ENCODE measurements at regions not wholly inside any gene's neighbourhood (a gene's known extent, or its start where the extent isn't known, plus 50 kb on each side); places are given as distances from the start of the nearest gene placed in this dataset.

GRCh38 chr5:17403695-17404490, 94.1 kb upstream of the TAF11L2 start:
- TF ChIP-seq, protein P1, sequence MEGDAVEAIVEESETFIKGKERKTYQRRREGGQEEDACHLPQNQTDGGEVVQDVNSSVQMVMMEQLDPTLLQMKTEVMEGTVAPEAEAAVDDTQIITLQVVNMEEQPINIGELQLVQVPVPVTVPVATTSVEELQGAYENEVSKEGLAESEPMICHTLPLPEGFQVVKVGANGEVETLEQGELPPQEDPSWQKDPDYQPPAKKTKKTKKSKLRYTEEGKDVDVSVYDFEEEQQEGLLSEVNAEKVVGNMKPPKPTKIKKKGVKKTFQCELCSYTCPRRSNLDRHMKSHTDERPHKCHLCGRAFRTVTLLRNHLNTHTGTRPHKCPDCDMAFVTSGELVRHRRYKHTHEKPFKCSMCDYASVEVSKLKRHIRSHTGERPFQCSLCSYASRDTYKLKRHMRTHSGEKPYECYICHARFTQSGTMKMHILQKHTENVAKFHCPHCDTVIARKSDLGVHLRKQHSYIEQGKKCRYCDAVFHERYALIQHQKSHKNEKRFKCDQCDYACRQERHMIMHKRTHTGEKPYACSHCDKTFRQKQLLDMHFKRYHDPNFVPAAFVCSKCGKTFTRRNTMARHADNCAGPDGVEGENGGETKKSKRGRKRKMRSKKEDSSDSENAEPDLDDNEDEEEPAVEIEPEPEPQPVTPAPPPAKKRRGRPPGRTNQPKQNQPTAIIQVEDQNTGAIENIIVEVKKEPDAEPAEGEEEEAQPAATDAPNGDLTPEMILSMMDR (IDR thresholded peaks at IDR 0.05; ENCODE audit: poor library complexity, severe bottlenecking), result no peak
- TF ChIP-seq EP300 (conservative IDR thresholded peaks at IDR 0.05; ENCODE audit: poor library complexity, severe bottlenecking) (no peak), EZH2 (IDR thresholded peaks at IDR 0.05; ENCODE audit: borderline replicate concordance, insufficient read depth, low read length, poor library complexity, severe bottlenecking) (no peak), RAD21 (conservative IDR thresholded peaks at IDR 0.05) (no peak), POLR2AphosphoS5 (IDR thresholded peaks at IDR 0.05) (no peak), MXI1 (conservative IDR thresholded peaks at IDR 0.05; ENCODE audit: poor library complexity, severe bottlenecking) (no peak), TAF1 (IDR thresholded peaks at IDR 0.05; ENCODE audit: low read depth) (no peak)
- TF ChIP-seq, protein P2, sequence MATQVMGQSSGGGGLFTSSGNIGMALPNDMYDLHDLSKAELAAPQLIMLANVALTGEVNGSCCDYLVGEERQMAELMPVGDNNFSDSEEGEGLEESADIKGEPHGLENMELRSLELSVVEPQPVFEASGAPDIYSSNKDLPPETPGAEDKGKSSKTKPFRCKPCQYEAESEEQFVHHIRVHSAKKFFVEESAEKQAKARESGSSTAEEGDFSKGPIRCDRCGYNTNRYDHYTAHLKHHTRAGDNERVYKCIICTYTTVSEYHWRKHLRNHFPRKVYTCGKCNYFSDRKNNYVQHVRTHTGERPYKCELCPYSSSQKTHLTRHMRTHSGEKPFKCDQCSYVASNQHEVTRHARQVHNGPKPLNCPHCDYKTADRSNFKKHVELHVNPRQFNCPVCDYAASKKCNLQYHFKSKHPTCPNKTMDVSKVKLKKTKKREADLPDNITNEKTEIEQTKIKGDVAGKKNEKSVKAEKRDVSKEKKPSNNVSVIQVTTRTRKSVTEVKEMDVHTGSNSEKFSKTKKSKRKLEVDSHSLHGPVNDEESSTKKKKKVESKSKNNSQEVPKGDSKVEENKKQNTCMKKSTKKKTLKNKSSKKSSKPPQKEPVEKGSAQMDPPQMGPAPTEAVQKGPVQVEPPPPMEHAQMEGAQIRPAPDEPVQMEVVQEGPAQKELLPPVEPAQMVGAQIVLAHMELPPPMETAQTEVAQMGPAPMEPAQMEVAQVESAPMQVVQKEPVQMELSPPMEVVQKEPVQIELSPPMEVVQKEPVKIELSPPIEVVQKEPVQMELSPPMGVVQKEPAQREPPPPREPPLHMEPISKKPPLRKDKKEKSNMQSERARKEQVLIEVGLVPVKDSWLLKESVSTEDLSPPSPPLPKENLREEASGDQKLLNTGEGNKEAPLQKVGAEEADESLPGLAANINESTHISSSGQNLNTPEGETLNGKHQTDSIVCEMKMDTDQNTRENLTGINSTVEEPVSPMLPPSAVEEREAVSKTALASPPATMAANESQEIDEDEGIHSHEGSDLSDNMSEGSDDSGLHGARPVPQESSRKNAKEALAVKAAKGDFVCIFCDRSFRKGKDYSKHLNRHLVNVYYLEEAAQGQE (IDR thresholded peaks at IDR 0.05; ENCODE audit: borderline replicate concordance), result no peak

Measured in neural cell (in vitro differentiated cells).